ENCODE measurements at regions not wholly inside any gene's neighbourhood (a gene's known extent, or its start where the extent isn't known, plus 50 kb on each side); places are given as distances from the start of the nearest gene placed in this dataset.
"Not testable (repeated sequence)": the region's sequence is repeated elsewhere in the genome, so short reads cannot be mapped to it uniquely, and the experiment has no call there.

- no peak for DNase-seq
Measured at GRCh38 chr6:103722683-103723082, 1137.0 kb downstream of the HACE1 start.

- DNase-seq: no peak
Measured at GRCh38 chr6:103721923-103722322, 1137.8 kb downstream of the HACE1 start.

- no peak for DNase-seq
Measured at GRCh38 chr6:103720393-103720792, 1139.3 kb downstream of the HACE1 start.

- no peak for DNase-seq
Measured at GRCh38 chr6:103719545-103719944, 1140.2 kb downstream of the HACE1 start.

GRCh38 chr6:103715269-103715668, 1144.5 kb downstream of the HACE1 start:
- no peak for DNase-seq

GRCh38 chr6:103709236-103709635, 1150.5 kb downstream of the HACE1 start:
- not testable (repeated sequence) for DNase-seq

- no peak for DNase-seq
Measured at GRCh38 chr6:103707596-103708325, 1152.0 kb downstream of the HACE1 start.

- no peak for DNase-seq
Measured at GRCh38 chr6:103699769-103700168, 1160.0 kb downstream of the HACE1 start.

- no peak for DNase-seq
Measured at GRCh38 chr6:103687430-103687829, 1172.3 kb downstream of the HACE1 start.

- DNase-seq: no peak
Measured at GRCh38 chr6:103680116-103680515, 1179.6 kb downstream of the HACE1 start.

GRCh38 chr6:103677290-103677689, 1182.4 kb downstream of the HACE1 start:
- DNase-seq: no peak

- DNase-seq: no peak
Measured at GRCh38 chr6:103675807-103676406, 1183.8 kb downstream of the HACE1 start.

GRCh38 chr6:103674790-103675189, 1184.9 kb downstream of the HACE1 start:
- no peak for DNase-seq

GRCh38 chr6:103672169-103672568, 1187.5 kb downstream of the HACE1 start:
- no peak for DNase-seq

- no peak for DNase-seq
Measured at GRCh38 chr6:103629613-103630012, 1230.1 kb downstream of the HACE1 start.

- no peak for DNase-seq
Measured at GRCh38 chr6:103617642-103618041, 1242.1 kb downstream of the HACE1 start.

- DNase-seq: no peak
Measured at GRCh38 chr6:103587722-103588121, 1272.0 kb downstream of the HACE1 start.

- no peak for DNase-seq
Measured at GRCh38 chr6:103578115-103578514, 1281.6 kb downstream of the HACE1 start.

GRCh38 chr6:103570431-103570830, 1289.3 kb downstream of the HACE1 start:
- DNase-seq: no peak

GRCh38 chr6:103554911-103555310, 1304.8 kb downstream of the HACE1 start:
- DNase-seq: no peak

GRCh38 chr6:103538381-103538780, 1321.3 kb downstream of the HACE1 start:
- DNase-seq: no peak

- DNase-seq: no peak
Measured at GRCh38 chr6:103534814-103535213, 1324.9 kb downstream of the HACE1 start.

- no peak for DNase-seq
Measured at GRCh38 chr6:103534095-103534494, 1325.6 kb downstream of the HACE1 start.

GRCh38 chr6:103522045-103522444, 1337.7 kb downstream of the HACE1 start:
- DNase-seq: no peak

GRCh38 chr6:103516336-103516735, 1343.4 kb downstream of the HACE1 start:
- DNase-seq: no peak
